H1 (cell line): ENCODE measurements at regions not wholly inside any gene's neighbourhood (a gene's known extent, or its start where the extent isn't known, plus 50 kb on each side); places are given as distances from the start of the nearest gene placed in this dataset.

Experiments
- CHD2 ChIP-seq: IDR thresholded peaks from 2 replicates; pipeline ENCODE4 v1.6.1; 2012; ENCODE audit warnings: low read length, improper control_type of control experiment
- SAP30 ChIP-seq: fragments of 300-600 bp; sonication (generic); IDR thresholded peaks from 2 replicates; pipeline ENCODE4 v1.7.1; 2012; ENCODE audit warnings: low read length, moderate library complexity, mild to moderate bottlenecking, inconsistent platforms; ENCODE audit not compliant: insufficient read depth, insufficient replicate concordance
- TAF1 ChIP-seq: IDR thresholded peaks from 2 replicates; pipeline ENCODE4 v1.6.1; 2011; ENCODE audit warnings: mild to moderate bottlenecking, low read depth, low read length
- TCF12 ChIP-seq: IDR thresholded peaks from 2 replicates; pipeline ENCODE4 v1.6.1; 2011; ENCODE audit warnings: low read depth, mild to moderate bottlenecking, low read length
- YY1 ChIP-seq: IDR thresholded peaks from 2 replicates; pipeline ENCODE4 v1.6.1; 2011; ENCODE audit warnings: low read depth, mild to moderate bottlenecking, low read length
- TF ChIP-seq, protein P1 (sequence below): IDR thresholded peaks from 2 replicates; pipeline ENCODE4 v1.6.1; 2012; ENCODE audit warnings: inconsistent platforms
- TF ChIP-seq, protein P2 (sequence below), 3 experiments: IDR thresholded peaks; 1 replicate in 2 of 3; 2 replicates in 1 of 3; pipeline versions ENCODE4 v1.5.1 to v1.6.1; 2011; ENCODE audit warnings: low read length in 3 of 3, mild to moderate bottlenecking in 3 of 3, inconsistent platforms in 2 of 3, low read depth in 1 of 3, moderate library complexity in 1 of 3; ENCODE audit not compliant: insufficient read depth in 1 of 3; ENCODE audit errors: control extremely low read depth in 1 of 3

DNA sequence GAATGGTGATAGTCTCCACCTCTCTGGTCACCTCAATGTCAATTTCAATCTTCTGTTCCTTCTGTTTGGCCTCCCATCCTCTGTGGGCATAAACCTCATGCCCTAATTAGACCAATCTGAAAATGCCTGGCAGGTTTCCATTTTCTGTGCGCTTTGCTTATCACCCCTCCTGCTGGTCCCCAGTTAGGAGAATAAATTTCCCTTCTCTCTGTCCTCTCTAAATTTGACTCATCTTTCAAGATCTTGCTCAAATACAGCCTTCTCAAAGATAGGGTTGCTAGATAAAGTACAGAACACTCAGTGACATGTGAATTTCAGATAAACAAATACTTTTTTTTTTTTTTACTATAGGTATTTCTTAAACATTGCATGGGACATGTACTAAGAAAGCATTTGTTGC lies 69.4 kb upstream of the CD180 start:
- TF ChIP-seq TAF1: no peak
- TF ChIP-seq, protein P1, sequence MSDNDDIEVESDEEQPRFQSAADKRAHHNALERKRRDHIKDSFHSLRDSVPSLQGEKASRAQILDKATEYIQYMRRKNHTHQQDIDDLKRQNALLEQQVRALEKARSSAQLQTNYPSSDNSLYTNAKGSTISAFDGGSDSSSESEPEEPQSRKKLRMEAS: no peak
- TF ChIP-seq, protein P2, sequence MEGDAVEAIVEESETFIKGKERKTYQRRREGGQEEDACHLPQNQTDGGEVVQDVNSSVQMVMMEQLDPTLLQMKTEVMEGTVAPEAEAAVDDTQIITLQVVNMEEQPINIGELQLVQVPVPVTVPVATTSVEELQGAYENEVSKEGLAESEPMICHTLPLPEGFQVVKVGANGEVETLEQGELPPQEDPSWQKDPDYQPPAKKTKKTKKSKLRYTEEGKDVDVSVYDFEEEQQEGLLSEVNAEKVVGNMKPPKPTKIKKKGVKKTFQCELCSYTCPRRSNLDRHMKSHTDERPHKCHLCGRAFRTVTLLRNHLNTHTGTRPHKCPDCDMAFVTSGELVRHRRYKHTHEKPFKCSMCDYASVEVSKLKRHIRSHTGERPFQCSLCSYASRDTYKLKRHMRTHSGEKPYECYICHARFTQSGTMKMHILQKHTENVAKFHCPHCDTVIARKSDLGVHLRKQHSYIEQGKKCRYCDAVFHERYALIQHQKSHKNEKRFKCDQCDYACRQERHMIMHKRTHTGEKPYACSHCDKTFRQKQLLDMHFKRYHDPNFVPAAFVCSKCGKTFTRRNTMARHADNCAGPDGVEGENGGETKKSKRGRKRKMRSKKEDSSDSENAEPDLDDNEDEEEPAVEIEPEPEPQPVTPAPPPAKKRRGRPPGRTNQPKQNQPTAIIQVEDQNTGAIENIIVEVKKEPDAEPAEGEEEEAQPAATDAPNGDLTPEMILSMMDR (IDR thresholded peaks at IDR 0.05; ENCODE audit: control extremely low read depth in 1 of 3, insufficient read depth in 1 of 3, low read depth in 1 of 3, low read length in 3 of 3): no peak
- no peak for TF ChIP-seq CHD2
- TF ChIP-seq TCF12: no peak
- no peak for TF ChIP-seq YY1
- no peak for TF ChIP-seq SAP30
